ENCODE measurements at regions not wholly inside any gene's neighbourhood (a gene's known extent, or its start where the extent isn't known, plus 50 kb on each side); places are given as distances from the start of the nearest gene placed in this dataset.

DNA sequence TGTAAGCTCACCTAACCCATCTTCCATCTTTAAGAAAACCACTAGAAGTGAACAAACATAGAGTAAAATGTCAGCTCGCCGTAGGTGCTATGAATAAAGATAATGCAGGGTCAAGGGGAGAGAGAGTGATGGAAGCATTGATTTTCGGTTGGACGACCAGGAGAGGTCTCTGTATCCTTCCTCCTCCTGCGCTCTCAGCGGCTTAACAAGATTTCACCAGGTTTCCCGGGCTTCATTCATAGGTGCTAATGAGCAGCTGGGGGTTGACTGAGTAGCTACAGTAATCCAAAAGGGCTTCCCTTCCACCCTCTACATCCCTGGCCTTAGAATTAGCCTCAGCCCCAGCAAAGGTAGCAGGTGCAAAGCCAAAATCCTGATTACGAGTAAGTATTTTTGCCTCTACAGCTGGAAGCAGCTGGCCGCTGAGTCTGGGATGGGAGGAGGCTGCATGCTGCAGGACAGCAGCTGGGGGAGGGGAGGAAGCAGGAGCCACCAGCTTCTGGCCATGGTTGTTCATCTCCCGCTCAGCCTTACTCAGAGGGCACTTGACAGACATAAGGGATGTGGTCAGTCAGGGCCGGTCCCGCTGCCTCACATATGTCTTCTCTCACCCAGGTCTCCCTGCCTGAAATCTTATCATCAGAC lies 112.0 kb upstream of the IL12B start:
- H3K27me3 ChIP-seq (ENCODE audit: control insufficient read depth in 1 of 2, insufficient read depth in 2 of 2, low read length in 1 of 2), result no peaks in the 10 kb centered on the region
- WGBS, 2 donors, result 61 to 70% methylated on average over 12 of the region's 12 CpGs
- intact Hi-C loops (cut with DNase I), result loop anchor here in 1 of 2 donors (5.0 kb wide), 3 partner anchors 475 to 545 kb away; partner anchors contain the start of gene ADRA1B
- no peaks in the 10 kb centered on the region for H3K36me3 ChIP-seq (ENCODE audit: control insufficient read depth in 1 of 2, insufficient read depth in 2 of 2, low read length in 1 of 2)
- H3K9me3 ChIP-seq (ENCODE audit: control insufficient read depth, low read length), result no peaks in the 10 kb centered on the region
- DNase-seq (no peak), ATAC-seq (ENCODE audit: low FRiP score) (no peak)
- no peaks in the 10 kb centered on the region for H3K4me1 ChIP-seq (ENCODE audit: control insufficient read depth in 1 of 2, insufficient read depth in 2 of 2, low read length in 2 of 2)
- no peak overlapping the region for H3K4me3 ChIP-seq (ENCODE audit: low read length in 2 of 2)
- no peak overlapping the region for H3K27ac ChIP-seq (ENCODE audit: low read depth in 1 of 2, low read length in 2 of 2)

DNA sequence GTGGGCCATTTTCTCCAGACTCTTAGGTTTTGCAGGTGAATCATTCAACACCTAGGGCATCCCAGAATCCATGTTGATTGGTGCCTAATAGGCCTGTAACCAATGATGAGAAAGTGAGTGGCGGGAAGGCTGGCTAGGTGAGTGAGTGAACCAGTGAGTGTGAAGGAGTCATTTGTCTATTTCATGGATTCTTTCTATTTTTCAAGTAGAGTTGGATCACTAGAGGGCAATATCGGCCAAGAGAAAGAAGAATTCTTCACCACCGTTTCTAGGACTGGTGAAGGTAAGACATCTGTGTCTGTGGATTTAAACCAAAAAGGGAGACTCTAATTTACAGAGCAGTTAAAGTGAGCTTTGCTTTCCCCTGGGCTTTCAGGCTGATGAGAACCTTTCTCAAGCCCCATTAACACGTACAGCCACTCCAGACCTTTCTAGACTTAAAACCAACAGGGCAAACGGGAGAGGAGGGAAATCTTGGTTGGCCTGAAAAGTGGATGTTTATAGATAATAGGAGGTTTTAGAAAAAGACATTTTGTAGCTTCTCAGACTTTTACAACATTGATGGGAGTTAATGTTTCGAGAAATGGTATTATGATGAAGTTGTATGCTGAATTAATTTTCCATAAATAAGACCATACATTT lies 114.3 kb upstream of the IL12B start:
- ATAC-seq (ENCODE audit: low FRiP score) (no peak), DNase-seq (no peak)
- Histone ChIP-seq H3K9me3 (ENCODE audit: control insufficient read depth, low read length) (no peaks in the 10 kb centered on the region), H3K36me3 (ENCODE audit: control insufficient read depth in 1 of 2, insufficient read depth in 2 of 2, low read length in 1 of 2) (no peaks in the 10 kb centered on the region), H3K27me3 (ENCODE audit: control insufficient read depth in 1 of 2, insufficient read depth in 2 of 2, low read length in 1 of 2) (no peaks in the 10 kb centered on the region), H3K27ac (ENCODE audit: low read depth in 1 of 2, low read length in 2 of 2) (no peak overlapping the region), H3K4me3 (ENCODE audit: low read length in 2 of 2) (no peak overlapping the region), H3K4me1 (ENCODE audit: control insufficient read depth in 1 of 2, insufficient read depth in 2 of 2, low read length in 2 of 2) (no peaks in the 10 kb centered on the region)
- 37 to 38% methylated on average over 6 of the region's 6 CpGs for WGBS, 2 donors
- intact Hi-C loops (cut with DNase I), result loop anchor here (1.0 to 5.0 kb wide), 5 partner anchors 73 to 543 kb away; partner anchors contain the start of gene ADRA1B (in 1 of the 2)

DNA sequence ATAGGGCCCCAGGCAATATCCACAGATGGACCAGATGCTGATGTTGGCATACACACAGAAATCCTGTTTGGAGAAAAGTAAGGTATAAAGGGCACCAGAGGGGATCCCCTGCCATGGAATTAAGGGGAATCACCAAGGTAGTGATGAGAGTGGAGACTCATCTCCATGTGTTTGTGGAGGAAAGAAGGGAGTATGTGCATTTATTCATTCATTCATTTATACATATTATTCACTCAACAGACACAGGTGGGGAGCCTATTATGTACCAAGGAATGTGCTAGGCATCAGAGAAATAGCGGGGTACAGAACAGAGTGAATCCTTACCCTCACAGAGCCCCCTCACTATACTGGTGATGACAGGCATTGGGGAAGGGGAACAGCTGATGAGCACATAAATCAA lies 116.8 kb upstream of the IL12B start:
- peaks cover 0 to 10% of the 10 kb centered on the region in 2 donors for H3K4me1 ChIP-seq (ENCODE audit: control insufficient read depth in 1 of 2, insufficient read depth in 2 of 2, low read length in 2 of 2)
- no peak overlapping the region for H3K4me3 ChIP-seq (ENCODE audit: low read length in 2 of 2)
- H3K27me3 ChIP-seq (ENCODE audit: control insufficient read depth in 1 of 2, insufficient read depth in 2 of 2, low read length in 1 of 2), result no peaks in the 10 kb centered on the region
- WGBS, 2 donors, result 99 to 100% methylated on average over 1 of the region's 1 CpG
- H3K36me3 ChIP-seq (ENCODE audit: control insufficient read depth in 1 of 2, insufficient read depth in 2 of 2, low read length in 1 of 2), result no peaks in the 10 kb centered on the region
- no peak for ATAC-seq (ENCODE audit: low FRiP score)
- H3K27ac ChIP-seq (ENCODE audit: low read depth in 1 of 2, low read length in 2 of 2), result no peak overlapping the region
- DNase-seq, result no peak
- intact Hi-C loops (cut with DNase I), result loop anchor here in 1 of 2 donors (5.0 kb wide), 1 partner anchor 70 kb away; no protein-coding TSS in a partner anchor
- no peaks in the 10 kb centered on the region for H3K9me3 ChIP-seq (ENCODE audit: control insufficient read depth, low read length)

DNA sequence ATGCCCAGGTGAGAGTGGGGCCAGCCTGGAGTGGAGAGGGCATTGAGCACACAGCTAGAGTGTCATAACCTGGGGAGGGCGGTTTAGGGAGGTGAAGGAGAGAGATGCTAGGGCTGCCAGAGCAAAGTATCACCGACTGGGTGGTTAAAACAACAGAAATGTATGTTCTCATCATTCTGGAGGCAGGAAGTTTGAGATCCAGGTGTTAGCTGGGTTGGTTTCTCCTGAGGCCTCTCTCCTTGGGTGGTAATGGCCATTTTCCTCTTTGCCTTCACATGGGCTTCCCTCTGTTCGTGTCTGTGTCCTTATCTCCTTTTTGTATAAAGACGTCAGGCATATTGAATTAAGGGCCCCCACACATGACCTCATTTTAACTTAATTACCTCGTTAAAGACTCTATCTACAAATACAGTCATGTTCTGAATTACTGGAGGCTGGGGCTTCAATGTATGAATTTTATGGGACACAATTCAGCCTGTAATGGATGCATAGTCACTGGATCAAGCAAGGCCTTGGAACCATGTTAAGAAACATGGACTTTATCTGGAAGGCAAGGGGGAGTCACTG lies 118.6 kb upstream of the IL12B start:
- intact Hi-C loops (cut with DNase I), result loop anchor here in 1 of 2 donors (5.0 kb wide), 1 partner anchor 68 kb away; no protein-coding TSS in a partner anchor
- DNase-seq, result no peak
- Histone ChIP-seq H3K9me3 (ENCODE audit: control insufficient read depth, low read length) (no peaks in the 10 kb centered on the region), H3K36me3 (ENCODE audit: control insufficient read depth in 1 of 2, insufficient read depth in 2 of 2, low read length in 1 of 2) (no peaks in the 10 kb centered on the region), H3K4me1 (ENCODE audit: control insufficient read depth in 1 of 2, insufficient read depth in 2 of 2, low read length in 2 of 2) (peaks cover 0 to 10% of the 10 kb centered on the region in 2 donors), H3K27ac (ENCODE audit: low read depth in 1 of 2, low read length in 2 of 2) (no peak overlapping the region), H3K4me3 (ENCODE audit: low read length in 2 of 2) (no peak overlapping the region), H3K27me3 (ENCODE audit: control insufficient read depth in 1 of 2, insufficient read depth in 2 of 2, low read length in 1 of 2) (no peaks in the 10 kb centered on the region)
- WGBS, 2 donors, result 90 to 92% methylated on average over 5 of the region's 5 CpGs
- ATAC-seq (ENCODE audit: low FRiP score), result no peak

DNA sequence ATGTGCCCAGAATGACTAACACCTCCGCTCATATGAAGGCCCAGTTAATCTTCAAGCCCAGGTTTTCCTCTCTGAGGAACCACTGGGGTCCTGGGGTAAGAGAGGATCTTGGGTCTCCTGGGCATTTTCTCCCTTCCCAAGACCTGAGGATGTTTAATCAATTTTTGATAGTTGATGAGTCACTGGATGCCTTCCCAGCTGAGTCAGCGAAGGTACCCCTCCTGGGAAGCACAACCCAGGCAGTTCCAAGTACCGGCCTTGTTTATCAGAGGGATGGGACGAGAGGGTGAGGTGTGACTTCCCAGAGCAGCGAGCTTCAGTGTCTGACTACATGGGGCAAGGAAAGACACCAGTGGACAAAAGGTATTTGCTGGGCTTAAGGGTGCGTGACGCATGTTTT lies 119.6 kb upstream of the IL12B start:
- H3K27ac ChIP-seq (ENCODE audit: low read depth in 1 of 2, low read length in 2 of 2), result no peak overlapping the region
- intact Hi-C loops (cut with DNase I), result loop anchor here in 1 of 2 donors (2.0 to 10.0 kb wide), 4 partner anchors 67 to 522 kb away; partner anchors contain the start of gene ADRA1B
- 93% methylated on average over 7 of the region's 7 CpGs for whole genome bisulfite sequencing, 2 donors
- DNase-seq, result no peak
- no peak overlapping the region for H3K4me3 ChIP-seq (ENCODE audit: low read length in 2 of 2)
- H3K27me3 ChIP-seq (ENCODE audit: control insufficient read depth in 1 of 2, insufficient read depth in 2 of 2, low read length in 1 of 2), result no peaks in the 10 kb centered on the region
- peaks cover 0 to 10% of the 10 kb centered on the region in 2 donors for H3K4me1 ChIP-seq (ENCODE audit: control insufficient read depth in 1 of 2, insufficient read depth in 2 of 2, low read length in 2 of 2)
- no peak for ATAC-seq (ENCODE audit: low FRiP score)
- H3K9me3 ChIP-seq (ENCODE audit: control insufficient read depth, low read length), result no peaks in the 10 kb centered on the region
- no peaks in the 10 kb centered on the region for H3K36me3 ChIP-seq (ENCODE audit: control insufficient read depth in 1 of 2, insufficient read depth in 2 of 2, low read length in 1 of 2)

DNA sequence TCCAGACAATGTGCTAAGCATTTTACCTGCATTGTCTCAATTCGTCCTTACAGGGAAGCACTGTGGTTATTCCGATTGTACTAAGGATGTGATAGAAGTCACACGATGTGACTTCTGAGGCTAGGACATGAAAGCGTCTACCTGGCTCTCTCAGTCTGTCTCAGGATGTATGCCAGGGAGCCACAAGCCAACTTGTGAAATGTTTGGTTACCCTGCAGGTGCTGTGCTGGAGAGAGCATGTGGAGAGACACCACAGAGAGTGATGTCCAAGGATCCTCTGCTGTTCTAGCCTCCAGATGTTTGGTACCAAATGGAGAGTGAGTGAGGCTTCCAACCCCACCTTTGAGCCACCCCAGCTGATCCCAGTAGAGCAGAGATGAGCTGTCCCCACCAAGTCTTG lies 120.1 kb upstream of the IL12B start:
- ATAC-seq (ENCODE audit: low FRiP score), result no peak
- Histone ChIP-seq H3K36me3 (ENCODE audit: control insufficient read depth in 1 of 2, insufficient read depth in 2 of 2, low read length in 1 of 2) (no peaks in the 10 kb centered on the region), H3K4me1 (ENCODE audit: control insufficient read depth in 1 of 2, insufficient read depth in 2 of 2, low read length in 2 of 2) (peaks cover 0 to 10% of the 10 kb centered on the region in 2 donors), H3K9me3 (ENCODE audit: control insufficient read depth, low read length) (no peaks in the 10 kb centered on the region), H3K27ac (ENCODE audit: low read depth in 1 of 2, low read length in 2 of 2) (no peak overlapping the region), H3K27me3 (ENCODE audit: control insufficient read depth in 1 of 2, insufficient read depth in 2 of 2, low read length in 1 of 2) (no peaks in the 10 kb centered on the region), H3K4me3 (ENCODE audit: low read length in 2 of 2) (no peak overlapping the region)
- no peak for DNase-seq
- WGBS, 2 donors, result 94 to 95% methylated on average over 4 of the region's 4 CpGs
- intact Hi-C loops (cut with DNase I), result loop anchor here in 1 of 2 donors (2.0 to 10.0 kb wide), 3 partner anchors 304 to 522 kb away; partner anchors contain the start of gene ADRA1B

DNA sequence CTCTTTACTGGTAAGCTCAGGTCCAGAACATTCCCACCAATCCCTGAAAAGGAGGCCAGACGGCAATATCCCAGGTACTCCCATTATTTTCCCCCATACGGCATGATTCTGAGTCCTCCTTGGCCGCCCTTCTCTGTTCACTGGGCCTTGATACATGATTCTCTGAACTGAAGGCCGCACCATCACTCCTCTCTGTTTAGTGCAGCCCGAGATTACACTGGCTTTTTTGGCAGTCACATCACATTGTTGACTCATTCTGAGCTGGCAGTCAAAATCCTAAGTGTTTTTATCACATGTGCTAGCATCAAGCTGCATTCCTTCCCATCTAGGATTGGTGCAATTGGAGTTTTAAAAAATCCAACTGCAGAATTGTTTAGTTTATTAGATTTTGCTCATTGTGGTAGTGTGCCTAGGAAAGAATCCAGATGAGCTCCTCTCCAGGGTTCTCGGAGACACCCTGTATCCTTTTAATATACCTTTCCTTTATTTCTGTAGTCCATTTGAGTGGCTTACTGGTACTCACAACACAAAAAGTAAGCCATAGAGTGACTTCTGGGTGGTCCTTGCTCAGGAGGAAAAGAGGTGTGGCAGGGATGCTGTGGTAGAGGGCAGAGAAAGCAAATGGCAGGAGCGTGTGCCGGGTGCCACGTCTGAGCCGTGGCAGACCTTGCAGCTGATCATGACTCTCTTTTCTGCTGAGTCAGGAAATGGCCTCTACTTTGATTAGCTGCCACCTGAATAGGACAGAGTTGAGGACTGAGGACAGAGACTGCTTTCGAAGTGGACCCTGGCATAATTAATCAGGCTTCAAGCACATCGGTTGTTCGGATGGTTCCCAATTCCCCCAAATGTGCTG lies 121.1 kb upstream of the IL12B start:
- 40 to 42% methylated on average over 13 of the region's 13 CpGs for WGBS, 2 donors
- intact Hi-C loops (cut with DNase I), result loop anchor here in 1 of 2 donors (2.0 to 10.0 kb wide), 3 partner anchors 303 to 521 kb away; partner anchors contain the start of gene ADRA1B
- Histone ChIP-seq H3K4me3 (ENCODE audit: low read length in 2 of 2) (no peak overlapping the region), H3K27ac (ENCODE audit: low read depth in 1 of 2, low read length in 2 of 2) (peak overlapping the region; percentile 16 to 83), H3K36me3 (ENCODE audit: control insufficient read depth in 1 of 2, insufficient read depth in 2 of 2, low read length in 1 of 2) (no peaks in the 10 kb centered on the region), H3K9me3 (ENCODE audit: control insufficient read depth, low read length) (no peaks in the 10 kb centered on the region), H3K27me3 (ENCODE audit: control insufficient read depth in 1 of 2, insufficient read depth in 2 of 2, low read length in 1 of 2) (no peaks in the 10 kb centered on the region), H3K4me1 (ENCODE audit: control insufficient read depth in 1 of 2, insufficient read depth in 2 of 2, low read length in 2 of 2) (peaks cover 0 to 10% of the 10 kb centered on the region in 2 donors)
- DNase-seq (peak in 1 of 2 donors; percentile 63), ATAC-seq (ENCODE audit: low FRiP score) (peak; percentile 86)

DNA sequence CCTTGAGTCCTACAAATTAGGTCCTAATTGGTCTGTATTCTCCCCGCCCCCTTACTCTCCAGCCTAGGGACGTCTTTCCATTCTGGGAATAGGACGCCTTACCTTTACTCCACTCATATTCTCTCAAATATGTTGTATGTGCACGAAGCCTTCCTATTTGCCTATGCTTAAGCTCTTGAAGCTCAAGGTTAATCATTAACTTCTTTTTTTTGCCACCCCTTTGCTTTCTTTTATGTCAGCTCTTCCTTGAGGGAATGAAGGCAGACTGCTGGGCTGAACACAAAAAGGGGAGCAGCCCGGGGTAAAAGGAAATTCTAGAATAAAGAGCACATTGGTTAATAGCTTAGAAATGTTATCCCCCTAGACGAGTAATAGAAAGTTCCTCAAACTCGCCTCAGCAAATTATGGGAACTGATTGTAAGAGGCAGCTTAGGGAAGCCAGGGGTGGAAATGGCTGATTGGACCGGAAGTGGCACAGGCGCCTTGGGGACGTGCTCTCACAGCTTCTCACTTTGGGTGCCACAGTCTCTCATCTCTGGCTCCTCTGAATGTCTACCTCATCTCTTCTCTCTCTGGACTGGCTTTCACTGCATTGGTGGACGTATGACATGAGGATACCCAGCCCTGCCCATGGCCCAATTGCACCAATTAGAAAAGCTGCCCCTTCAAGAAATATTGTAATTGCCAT lies 122.3 kb upstream of the IL12B start:
- ATAC-seq (ENCODE audit: low FRiP score), result no peak
- DNase-seq, result no peak
- no peaks in the 10 kb centered on the region for H3K27me3 ChIP-seq (ENCODE audit: control insufficient read depth in 1 of 2, insufficient read depth in 2 of 2, low read length in 1 of 2)
- 93 to 94% methylated on average over 11 of the region's 11 CpGs for WGBS, 2 donors
- intact Hi-C loops (cut with DNase I), result loop anchor here in 1 of 2 donors (5.0 to 10.0 kb wide), 2 partner anchors 302 to 520 kb away; no protein-coding TSS in a partner anchor
- H3K4me3 ChIP-seq (ENCODE audit: low read length in 2 of 2), result no peak overlapping the region
- no peaks in the 10 kb centered on the region for H3K36me3 ChIP-seq (ENCODE audit: control insufficient read depth in 1 of 2, insufficient read depth in 2 of 2, low read length in 1 of 2)
- no peak overlapping the region for H3K27ac ChIP-seq (ENCODE audit: low read depth in 1 of 2, low read length in 2 of 2)
- peaks cover 0 to 10% of the 10 kb centered on the region in 2 donors for H3K4me1 ChIP-seq (ENCODE audit: control insufficient read depth in 1 of 2, insufficient read depth in 2 of 2, low read length in 2 of 2)
- H3K9me3 ChIP-seq (ENCODE audit: control insufficient read depth, low read length), result no peaks in the 10 kb centered on the region

Measured in aorta (tissue), 5 donors.